ENCODE measurements at regions not wholly inside any gene's neighbourhood (a gene's known extent, or its start where the extent isn't known, plus 50 kb on each side); places are given as distances from the start of the nearest gene placed in this dataset.

GRCh38 chr18:41771973-41772372, 183.1 kb upstream of the PIK3C3 start:
- Histone ChIP-seq H3K79me2 (ENCODE audit: low read length) (no peaks in the 10 kb centered on the region), H3K4me2 (ENCODE audit: low read length) (no peak overlapping the region), H3K36me3 (ENCODE audit: low read depth, low read length) (no peaks in the 10 kb centered on the region), H3F3A (ENCODE audit: low read length, unreplicated experiment) (no peaks in the 10 kb centered on the region), H3K4me1 (ENCODE audit: insufficient read depth, low read length) (no peaks in the 10 kb centered on the region), H4K20me1 (ENCODE audit: low read length) (no peaks in the 10 kb centered on the region), H3K9me3 (ENCODE audit: low read length) (no peaks in the 10 kb centered on the region), H3K27ac (ENCODE audit: low read length) (no peak overlapping the region), H3K9me2 (replicated peaks; ENCODE audit: low read length) (no peaks in the 10 kb centered on the region), H3K9ac (ENCODE audit: low read length) (no peak overlapping the region), H3K27me3 (ENCODE audit: low read length) (no peaks in the 10 kb centered on the region), H3K4me3 (ENCODE audit: low read length) (no peak overlapping the region), H2AFZ (ENCODE audit: low read length) (no peak overlapping the region)
- POLR2A ChIA-PET (ENCODE audit: unreplicated experiment): no interaction called here
- no peak for DNase-seq
- TF ChIP-seq CTCF (conservative IDR thresholded peaks at IDR 0.05; ENCODE audit: low read depth, low read length) (no peak), EZH2phosphoT487 (IDR thresholded peaks at IDR 0.05; ENCODE audit: borderline replicate concordance, low read length) (no peak), EZH2 (IDR thresholded peaks at IDR 0.05; ENCODE audit: low read length, unreplicated experiment) (no peak)
- no peak for ATAC-seq
- intact Hi-C loops (cut with micrococcal nuclease): no loop called here
- CTCF ChIA-PET: no interaction called here
- no TSS peak for BruUV-seq (replicated peaks)

GRCh38 chr18:41769265-41769664, 185.8 kb upstream of the PIK3C3 start:
- no peaks in the 10 kb centered on the region for H3K36me3 ChIP-seq (ENCODE audit: low read depth, low read length)
- no peak overlapping the region for H3K9ac ChIP-seq (ENCODE audit: low read length)
- no TSS peak for BruUV-seq (replicated peaks)
- no peak overlapping the region for H3K27ac ChIP-seq (ENCODE audit: low read length)
- H4K20me1 ChIP-seq (ENCODE audit: low read length): no peaks in the 10 kb centered on the region
- ChIA-PET POLR2A (ENCODE audit: unreplicated experiment) (no interaction called here), CTCF (no interaction called here)
- H2AFZ ChIP-seq (ENCODE audit: low read length): no peak overlapping the region
- no peaks in the 10 kb centered on the region for H3K79me2 ChIP-seq (ENCODE audit: low read length)
- intact Hi-C loops (cut with micrococcal nuclease): loop anchor here (5.0 kb wide), 1 partner anchor 138 kb away; no protein-coding TSS in a partner anchor
- H3K9me3 ChIP-seq (ENCODE audit: low read length): no peaks in the 10 kb centered on the region
- H3K4me1 ChIP-seq (ENCODE audit: insufficient read depth, low read length): no peaks in the 10 kb centered on the region
- no peaks in the 10 kb centered on the region for H3K9me2 ChIP-seq (replicated peaks; ENCODE audit: low read length)
- no peaks in the 10 kb centered on the region for H3F3A ChIP-seq (ENCODE audit: low read length, unreplicated experiment)
- no peak overlapping the region for H3K4me3 ChIP-seq (ENCODE audit: low read length)
- no peaks in the 10 kb centered on the region for H3K27me3 ChIP-seq (ENCODE audit: low read length)
- H3K4me2 ChIP-seq (ENCODE audit: low read length): no peak overlapping the region
- ATAC-seq (no peak), DNase-seq (no peak)
- no peak for TF ChIP-seq EZH2phosphoT487 (IDR thresholded peaks at IDR 0.05; ENCODE audit: borderline replicate concordance, low read length)
- TF ChIP-seq CTCF (conservative IDR thresholded peaks at IDR 0.05; ENCODE audit: low read depth, low read length): no peak
- TF ChIP-seq EZH2 (IDR thresholded peaks at IDR 0.05; ENCODE audit: low read length, unreplicated experiment): no peak

GRCh38 chr18:41768467-41768866, 186.6 kb upstream of the PIK3C3 start:
- TF ChIP-seq EZH2phosphoT487 (IDR thresholded peaks at IDR 0.05; ENCODE audit: borderline replicate concordance, low read length): no peak
- TF ChIP-seq EZH2 (IDR thresholded peaks at IDR 0.05; ENCODE audit: low read length, unreplicated experiment): no peak
- no peak for TF ChIP-seq CTCF (conservative IDR thresholded peaks at IDR 0.05; ENCODE audit: low read depth, low read length)
- Histone ChIP-seq H3K9me3 (ENCODE audit: low read length) (no peaks in the 10 kb centered on the region), H3K9me2 (replicated peaks; ENCODE audit: low read length) (no peaks in the 10 kb centered on the region), H3K9ac (ENCODE audit: low read length) (no peak overlapping the region), H3K4me3 (ENCODE audit: low read length) (no peak overlapping the region), H2AFZ (ENCODE audit: low read length) (no peak overlapping the region), H3K27ac (ENCODE audit: low read length) (no peak overlapping the region), H3F3A (ENCODE audit: low read length, unreplicated experiment) (no peaks in the 10 kb centered on the region), H3K36me3 (ENCODE audit: low read depth, low read length) (no peaks in the 10 kb centered on the region), H3K4me2 (ENCODE audit: low read length) (no peak overlapping the region), H3K27me3 (ENCODE audit: low read length) (no peaks in the 10 kb centered on the region), H4K20me1 (ENCODE audit: low read length) (no peaks in the 10 kb centered on the region), H3K4me1 (ENCODE audit: insufficient read depth, low read length) (no peaks in the 10 kb centered on the region), H3K79me2 (ENCODE audit: low read length) (no peaks in the 10 kb centered on the region)
- CTCF ChIA-PET: no interaction called here
- DNase-seq: no peak
- intact Hi-C loops (cut with micrococcal nuclease): loop anchor here (5.0 kb wide), 1 partner anchor 139 kb away; no protein-coding TSS in a partner anchor
- POLR2A ChIA-PET (ENCODE audit: unreplicated experiment): no interaction called here
- no peak for ATAC-seq
- no TSS peak for BruUV-seq (replicated peaks)
